Natural killer cell (primary cell): ENCODE measurements at regions not wholly inside any gene's neighbourhood (a gene's known extent, or its start where the extent isn't known, plus 50 kb on each side); places are given as distances from the start of the nearest gene placed in this dataset.

ENCODE experiments used
- ATAC-seq, 3 donors: fragments of 150-1000 bp in 2 of 3; fragments of 200-7000 bp in 1 of 3; cut with Tn5 transposase; 1 replicate in 1 of 3; 2 replicates in 2 of 3; pipeline ENCODE4 v1.10.0; 2021; ENCODE audit warnings: mild to moderate bottlenecking in 2 of 3, moderate library complexity in 2 of 3
- DNase-seq, 2 donors: peaks; one replicate each; pipeline versions ENCODE4 v3.0.0 to v3.0.0-alpha.2; 2013 to 2021; ENCODE audit warnings: mixed read lengths in 1 of 2
- H3K27ac ChIP-seq: one replicate; pipeline ENCODE4 v1.5.1; 2013; ENCODE audit warnings: mild to moderate bottlenecking, low read length
- H3K27me3 ChIP-seq: one replicate; pipeline ENCODE4 v1.6.1; 2013; ENCODE audit warnings: low read length; ENCODE audit not compliant: control insufficient read depth, insufficient read depth
- H3K36me3 ChIP-seq: one replicate; pipeline ENCODE4 v1.6.1; 2013; ENCODE audit warnings: low read length; ENCODE audit not compliant: control insufficient read depth, insufficient read depth
- H3K4me1 ChIP-seq: one replicate; pipeline ENCODE4 v1.6.1; 2013; ENCODE audit warnings: low read length; ENCODE audit not compliant: control insufficient read depth, insufficient read depth
- H3K4me3 ChIP-seq: one replicate; pipeline ENCODE4 v1.5.1; 2013; ENCODE audit warnings: low read length
- H3K9me3 ChIP-seq: one replicate; pipeline ENCODE4 v1.6.1; 2013; ENCODE audit warnings: low read length; ENCODE audit not compliant: control insufficient read depth, insufficient read depth
- H3K27ac Mint-ChIP-seq, 2 donors: one replicate each; pipeline ENCODE4 v1.8.0; 2022; ENCODE audit warnings: mild to moderate bottlenecking in 2 of 2, mixed read lengths in 2 of 2, moderate library complexity in 1 of 2
- H3K27me3 Mint-ChIP-seq, 2 donors: one replicate each; pipeline ENCODE4 v1.8.0; 2022; ENCODE audit warnings: low read depth in 2 of 2, mixed read lengths in 2 of 2
- H3K36me3 Mint-ChIP-seq: one replicate; pipeline ENCODE4 v1.8.0; 2022; ENCODE audit warnings: mixed read lengths
- H3K4me1 Mint-ChIP-seq, 2 donors: one replicate each; pipeline ENCODE4 v1.8.0; 2022; ENCODE audit warnings: mixed read lengths in 2 of 2
- H3K4me3 Mint-ChIP-seq: one replicate; pipeline ENCODE4 v1.8.0; 2022; ENCODE audit warnings: mild to moderate bottlenecking, moderate library complexity, mixed read lengths
- H3K9me3 Mint-ChIP-seq, 2 donors: one replicate each; pipeline ENCODE4 v1.8.0; 2022; ENCODE audit warnings: mixed read lengths in 2 of 2
- CTCF ChIP-seq: fragments of 200-600 bp; IDR thresholded peaks from one replicate; pipeline ENCODE4 v1.8.0; 2022; ENCODE audit warnings: antibody characterized with exemption
- WGBS: methylation state at CpG from one replicate; pipeline ENCODE4 v1.1.7; 2013; ENCODE audit warnings: missing lambda C conversion rate; ENCODE audit not compliant: insufficient coverage; 5-methylcytosine and 5-hydroxymethylcytosine counted together
- intact Hi-C: fragments of 100-400 bp; cut with micrococcal nuclease; formaldehyde crosslinking; loops from one replicate; pipeline ENCODE4 v1.14.2; 2022

GRCh38 chr3:135514060-135514448, 451.5 kb upstream of the PPP2R3A start:
- no peaks in the 10 kb centered on the region for H3K27me3 ChIP-seq
- DNase-seq (no peak), ATAC-seq (no peak)
- Mint-ChIP-seq H3K9me3 (peaks cover 0 to 5% of the 10 kb centered on the region in 2 donors), H3K4me3 (no peak overlapping the region), H3K27me3 (no peaks in the 10 kb centered on the region), H3K27ac (no peak overlapping the region), H3K4me1 (no peaks in the 10 kb centered on the region), H3K36me3 (no peaks in the 10 kb centered on the region)
- no peaks in the 10 kb centered on the region for H3K4me1 ChIP-seq
- WGBS: 94% methylated on average over 4 of the region's 4 CpGs
- H3K36me3 ChIP-seq: no peaks in the 10 kb centered on the region
- no peaks in the 10 kb centered on the region for H3K9me3 ChIP-seq
- H3K27ac ChIP-seq: no peak overlapping the region
- intact Hi-C loops: no loop called here
- TF ChIP-seq CTCF: no peak
- H3K4me3 ChIP-seq: no peak overlapping the region

GRCh38 chr3:135516143-135516542, 449.4 kb upstream of the PPP2R3A start:
- Histone ChIP-seq H3K9me3 (no peaks in the 10 kb centered on the region), H3K4me3 (no peak overlapping the region), H3K4me1 (no peaks in the 10 kb centered on the region), H3K27ac (no peak overlapping the region), H3K36me3 (no peaks in the 10 kb centered on the region), H3K27me3 (no peaks in the 10 kb centered on the region)
- intact Hi-C loops: no loop called here
- Mint-ChIP-seq H3K27ac (no peak overlapping the region), H3K4me3 (no peak overlapping the region), H3K9me3 (peaks cover 2 to 6% of the 10 kb centered on the region in 2 donors), H3K27me3 (no peaks in the 10 kb centered on the region), H3K4me1 (no peaks in the 10 kb centered on the region), H3K36me3 (no peaks in the 10 kb centered on the region)
- TF ChIP-seq CTCF: no peak
- 18% methylated on average over 3 of the region's 3 CpGs for WGBS
- ATAC-seq (no peak), DNase-seq (no peak)

DNA sequence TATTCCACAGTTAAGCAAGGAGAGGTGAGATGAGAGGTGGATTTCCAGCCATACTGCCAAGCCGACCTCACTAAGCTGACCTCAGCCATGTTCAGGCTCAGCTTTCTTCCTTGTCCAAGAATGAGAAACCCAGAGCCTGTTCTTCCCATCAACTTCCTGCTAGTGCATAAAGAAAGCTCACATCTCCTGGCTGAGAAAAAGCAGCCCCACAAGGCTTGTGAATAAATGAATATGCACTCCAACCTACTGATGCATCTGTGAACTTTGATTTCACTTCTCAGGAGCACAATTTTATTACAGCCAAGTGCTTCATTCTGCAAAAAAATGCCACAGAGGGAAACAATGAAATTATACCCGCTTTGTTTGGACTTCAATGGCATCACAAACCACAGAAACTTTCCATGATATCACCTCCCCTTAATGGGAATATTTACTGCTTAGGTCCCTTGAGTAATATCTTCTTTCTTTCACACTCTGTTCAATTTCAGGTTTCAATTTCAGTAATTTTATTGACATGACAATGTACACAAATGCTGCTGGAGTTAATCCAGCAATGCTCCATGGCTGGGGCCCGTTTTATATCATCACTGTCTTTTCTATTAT, 437.0 kb upstream of the PPP2R3A start:
- intact Hi-C loops: no loop called here
- H3K9me3 Mint-ChIP-seq: peaks cover 5 to 8% of the 10 kb centered on the region in 2 donors
- no peak overlapping the region for H3K27ac ChIP-seq
- H3K27me3 ChIP-seq: no peaks in the 10 kb centered on the region
- H3K27me3 Mint-ChIP-seq: no peaks in the 10 kb centered on the region
- H3K36me3 ChIP-seq: no peaks in the 10 kb centered on the region
- WGBS: 68% methylated on average over 3 of the region's 3 CpGs
- no peak for DNase-seq
- H3K27ac Mint-ChIP-seq: no peak overlapping the region
- ATAC-seq: no peak
- no peak overlapping the region for H3K4me3 ChIP-seq
- no peaks in the 10 kb centered on the region for H3K4me1 ChIP-seq
- TF ChIP-seq CTCF: no peak
- no peaks in the 10 kb centered on the region for H3K9me3 ChIP-seq
- no peak overlapping the region for H3K4me3 Mint-ChIP-seq
- no peaks in the 10 kb centered on the region for H3K4me1 Mint-ChIP-seq
- no peaks in the 10 kb centered on the region for H3K36me3 Mint-ChIP-seq

GRCh38 chr3:135532021-135532420, 433.5 kb upstream of the PPP2R3A start:
- H3K9me3 Mint-ChIP-seq: peaks cover 9 to 11% of the 10 kb centered on the region in 2 donors
- H3K9me3 ChIP-seq: no peaks in the 10 kb centered on the region
- H3K27ac Mint-ChIP-seq: no peak overlapping the region
- WGBS: 76% methylated on average over 2 of the region's 3 CpGs
- no peak overlapping the region for H3K4me3 Mint-ChIP-seq
- no peak for ATAC-seq
- no peak overlapping the region for H3K27ac ChIP-seq
- H3K36me3 ChIP-seq: no peaks in the 10 kb centered on the region
- no peaks in the 10 kb centered on the region for H3K4me1 Mint-ChIP-seq
- no peak for DNase-seq
- no peaks in the 10 kb centered on the region for H3K27me3 ChIP-seq
- no peaks in the 10 kb centered on the region for H3K4me1 ChIP-seq
- H3K27me3 Mint-ChIP-seq: no peaks in the 10 kb centered on the region
- no peaks in the 10 kb centered on the region for H3K36me3 Mint-ChIP-seq
- intact Hi-C loops: no loop called here
- H3K4me3 ChIP-seq: no peak overlapping the region
- no peak for TF ChIP-seq CTCF
